HCT116 (cell line): ENCODE measurements at regions not wholly inside any gene's neighbourhood (a gene's known extent, or its start where the extent isn't known, plus 50 kb on each side); places are given as distances from the start of the nearest gene placed in this dataset.

Experiments used
- ATAC-seq: fragments of 200-7000 bp; cut with Tn5 transposase; 2 replicates; pipeline ENCODE4 v1.9.1; 2020; ENCODE audit warnings: mild to moderate bottlenecking, moderate library complexity
- BruUV-seq: library from RNA; stranded (reverse); fragments of 400-500 nt; replicated peaks from 2 replicates; lab custom pipeline; 2021; lab: Mats Ljungman, UMichigan
- CTCF ChIA-PET: fragments of 300-600 bp; sonication (Branson Sonifier 250); formaldehyde crosslinking; loops from one replicate; lab custom pipeline; 2021; ENCODE audit warnings: antibody characterized with exemption; lab: Charles Lee
- POLR2A ChIA-PET: fragments of 300-600, 350-600 bp; sonication (Branson Sonifier 250); formaldehyde crosslinking; loops from one replicate; lab custom pipeline; 2021; ENCODE audit warnings: antibody characterized with exemption; lab: Charles Lee
- RAD21 ChIA-PET, 2 experiments: fragments of 300-600 bp; sonication (Branson Sonifier 250); formaldehyde crosslinking; loops; one replicate each; lab custom pipeline; 2023; ENCODE audit warnings: low total read pairs in 2 of 2; ENCODE audit not compliant: uncharacterized antibody in 2 of 2, unreplicated experiment in 2 of 2, low non-redundant PET in 1 of 2; lab: Charles Lee
- DNase-seq: peaks from one replicate; pipeline ENCODE4 v3.0.0-alpha.2; 2010; ENCODE audit warnings: low read depth, low spot score
- H2AFZ ChIP-seq: fragments of 200-600 bp; shearing (Covaris generic), sonication (generic); 2 replicates; pipeline ENCODE4 v1.6.1; 2017; ENCODE audit warnings: low read depth, mixed run types, mixed read lengths, antibody characterized with exemption, low read length; ENCODE audit not compliant: poor library complexity, severe bottlenecking
- H3K27ac ChIP-seq: 2 replicates; pipeline ENCODE4 v1.5.1; 2012; ENCODE audit warnings: low read depth, low read length
- H3K27me3 ChIP-seq: fragments of 200-600 bp; sonication (generic); 2 replicates; pipeline ENCODE4 v1.6.1; 2016; ENCODE audit warnings: mixed run types, low read length, mixed read lengths; ENCODE audit not compliant: insufficient read depth
- H3K36me3 ChIP-seq, 2 experiments: fragments of 200-500 bp in 1 of 2; fragments of 200-600 bp in 1 of 2; sonication (Bioruptor generic) in 1 of 2; sonication (generic) in 1 of 2; 2 replicates each; pipeline versions ENCODE4 v1.5.1 to v1.6.1; 2014 to 2016; ENCODE audit warnings: low read length in 2 of 2, inconsistent platforms in 1 of 2, mixed read lengths in 1 of 2, mixed run types in 1 of 2; ENCODE audit not compliant: insufficient read depth in 2 of 2, control insufficient read depth in 1 of 2
- H3K4me1 ChIP-seq, 2 experiments: fragments of 200-600 bp in 1 of 2; sonication (generic) in 1 of 2; 2 replicates each; pipeline versions ENCODE4 v1.5.1 to v1.6.1; 2012 to 2017; ENCODE audit warnings: low read length in 2 of 2, inconsistent platforms in 1 of 2, mild to moderate bottlenecking in 1 of 2, mixed read lengths in 1 of 2, mixed run types in 1 of 2, moderate library complexity in 1 of 2; ENCODE audit not compliant: insufficient read depth in 2 of 2, control insufficient read depth in 1 of 2
- H3K4me2 ChIP-seq: fragments of 200-600 bp; sonication (generic); 2 replicates; pipeline ENCODE4 v1.6.1; 2017; ENCODE audit warnings: mixed run types, low read length, mixed read lengths
- H3K4me3 ChIP-seq, 2 experiments: fragments of 200-600 bp in 1 of 2; sonication (generic) in 1 of 2; replicated peaks in 1 of 2; 2 replicates each; pipeline ENCODE4 v1.5.1; 2011 to 2016; ENCODE audit warnings: low read length in 2 of 2, control low read depth in 1 of 2, low read depth in 1 of 2, mild to moderate bottlenecking in 1 of 2, mixed read lengths in 1 of 2, mixed run types in 1 of 2
- H3K79me2 ChIP-seq: fragments of 200-600 bp; sonication (generic); 2 replicates; pipeline ENCODE4 v1.6.1; 2017; ENCODE audit warnings: mild to moderate bottlenecking, mixed run types, low read length, moderate library complexity, mixed read lengths; ENCODE audit not compliant: insufficient read depth
- H3K9ac ChIP-seq: fragments of 200-600 bp; sonication (generic); 2 replicates; pipeline ENCODE4 v1.6.1; 2016; ENCODE audit warnings: low read length, mixed read lengths
- H3K9me2 ChIP-seq: fragments of 200-600 bp; sonication (generic), shearing (Covaris generic); 2 replicates; pipeline ENCODE4 v1.6.1; 2017; ENCODE audit warnings: mixed run types, mild to moderate bottlenecking, moderate library complexity; ENCODE audit not compliant: insufficient read depth
- H3K9me3 ChIP-seq, 2 experiments: fragments of 200-500 bp in 1 of 2; fragments of 200-600 bp in 1 of 2; sonication (Bioruptor generic) in 1 of 2; sonication (generic) in 1 of 2; 2 replicates each; pipeline ENCODE4 v1.6.1; 2014 to 2017; ENCODE audit warnings: low read length in 2 of 2, mixed read lengths in 2 of 2, inconsistent platforms in 1 of 2, low read depth in 1 of 2, mild to moderate bottlenecking in 1 of 2, mixed run types in 1 of 2, moderate library complexity in 1 of 2; ENCODE audit not compliant: control insufficient read depth in 1 of 2, insufficient read depth in 1 of 2
- H4K20me1 ChIP-seq: fragments of 200-600 bp; sonication (generic), shearing (Covaris generic); 2 replicates; pipeline ENCODE4 v1.6.1; 2017; ENCODE audit warnings: mixed run types, mild to moderate bottlenecking, moderate library complexity; ENCODE audit not compliant: insufficient read depth
- CBX3 ChIP-seq: IDR thresholded peaks from 2 replicates; pipeline ENCODE4 v1.6.1; 2012; ENCODE audit warnings: low read depth
- CEBPB ChIP-seq: IDR thresholded peaks from 2 replicates; pipeline ENCODE4 v1.6.1; 2012; ENCODE audit warnings: low read depth
- EGR1 ChIP-seq: IDR thresholded peaks from 2 replicates; pipeline ENCODE4 v1.6.1; 2012; ENCODE audit warnings: low read depth
- EZH2phosphoT487 ChIP-seq: fragments of 200-600 bp; IDR thresholded peaks from 2 replicates; pipeline ENCODE4 v1.6.1; 2018; ENCODE audit warnings: antibody characterized with exemption, borderline replicate concordance
- MAX ChIP-seq: IDR thresholded peaks from 2 replicates; pipeline ENCODE4 v1.6.1; 2012
- POLR2AphosphoS5 ChIP-seq: IDR thresholded peaks from 2 replicates; pipeline ENCODE4 v1.6.1; 2011; ENCODE audit warnings: mild to moderate bottlenecking, low read depth, low read length, moderate library complexity
- RAD21 ChIP-seq: IDR thresholded peaks from 2 replicates; pipeline ENCODE4 v1.6.1; 2012; ENCODE audit warnings: low read depth, mild to moderate bottlenecking
- SIN3A ChIP-seq: IDR thresholded peaks from 2 replicates; pipeline ENCODE4 v1.6.1; 2012; ENCODE audit warnings: low read depth
- SRF ChIP-seq: IDR thresholded peaks from 2 replicates; pipeline ENCODE4 v1.6.1; 2012; ENCODE audit warnings: low read depth
- ZBTB33 ChIP-seq: IDR thresholded peaks from 2 replicates; pipeline ENCODE4 v1.6.1; 2011; ENCODE audit warnings: mild to moderate bottlenecking, low read length, moderate library complexity; ENCODE audit not compliant: insufficient replicate concordance; ENCODE audit errors: extremely low read depth
- ZFX ChIP-seq: fragments of 450-650 bp; IDR thresholded peaks from 2 replicates; pipeline ENCODE4 v1.6.1; 2017
- ZNF274 ChIP-seq: fragments of 200-500 bp; sonication (Bioruptor generic); IDR thresholded peaks from 2 replicates; pipeline ENCODE4 v1.6.1; 2014; ENCODE audit warnings: mild to moderate bottlenecking, low read depth, low read length, inconsistent platforms
- intact Hi-C: fragments of 100-400 bp; cut with micrococcal nuclease; formaldehyde crosslinking; loops from 2 replicates; pipeline ENCODE4 v1.10.0; 2022
- TF ChIP-seq, protein P1 (sequence below): IDR thresholded peaks from 2 replicates; pipeline ENCODE4 v1.6.1; 2012; ENCODE audit warnings: low read depth

DNA sequence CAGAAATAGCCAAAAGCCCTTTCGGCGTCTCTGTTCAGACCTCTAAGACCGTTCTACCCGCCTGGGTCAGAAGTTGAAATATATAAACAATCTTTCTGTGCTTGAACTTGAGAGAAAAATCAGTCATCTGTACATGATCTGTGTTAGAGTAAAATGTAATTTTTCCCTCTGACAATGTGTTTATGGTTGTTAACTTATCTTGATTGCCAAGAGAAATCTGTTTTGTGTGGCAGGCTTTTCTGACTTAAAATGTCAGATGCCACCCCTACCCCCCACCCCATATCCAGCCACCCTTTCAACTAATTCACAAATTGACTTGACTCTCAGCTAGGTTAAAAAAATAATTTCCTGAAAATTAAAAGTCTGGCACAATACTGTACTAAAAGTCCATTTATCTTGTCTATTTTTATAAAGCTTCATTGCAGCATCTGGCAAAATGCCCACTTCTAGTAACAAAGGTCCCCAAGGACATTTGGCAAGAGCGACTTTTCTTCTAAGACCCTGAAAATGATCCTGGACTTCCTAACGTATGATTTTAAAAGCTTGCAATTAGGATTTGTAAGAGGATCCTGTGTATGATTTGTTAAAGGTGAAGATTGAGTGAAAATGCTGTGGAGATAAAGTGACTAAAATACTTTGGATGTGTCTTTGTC lies 304.2 kb downstream of the EPHA4 start:
- Histone ChIP-seq H3K36me3 (no peaks in the 10 kb centered on the region), H3K4me1 (no peaks in the 10 kb centered on the region), H3K4me2 (no peak overlapping the region), H3K79me2 (no peaks in the 10 kb centered on the region), H3K4me3 (no peak overlapping the region), H3K9ac (no peak overlapping the region), H4K20me1 (no peaks in the 10 kb centered on the region), H3K27ac (no peak overlapping the region), H3K9me3 (no peaks in the 10 kb centered on the region), H2AFZ (no peak overlapping the region), H3K9me2 (no peaks in the 10 kb centered on the region), H3K27me3 (peaks cover 37% of the 10 kb centered on the region)
- no peak for DNase-seq
- ChIA-PET CTCF (no interaction called here), RAD21 (no interaction called here), POLR2A (no interaction called here)
- TF ChIP-seq ZNF274 (no peak), RAD21 (no peak), ZFX (no peak), SIN3A (no peak), CEBPB (no peak)
- TF ChIP-seq, protein P1, sequence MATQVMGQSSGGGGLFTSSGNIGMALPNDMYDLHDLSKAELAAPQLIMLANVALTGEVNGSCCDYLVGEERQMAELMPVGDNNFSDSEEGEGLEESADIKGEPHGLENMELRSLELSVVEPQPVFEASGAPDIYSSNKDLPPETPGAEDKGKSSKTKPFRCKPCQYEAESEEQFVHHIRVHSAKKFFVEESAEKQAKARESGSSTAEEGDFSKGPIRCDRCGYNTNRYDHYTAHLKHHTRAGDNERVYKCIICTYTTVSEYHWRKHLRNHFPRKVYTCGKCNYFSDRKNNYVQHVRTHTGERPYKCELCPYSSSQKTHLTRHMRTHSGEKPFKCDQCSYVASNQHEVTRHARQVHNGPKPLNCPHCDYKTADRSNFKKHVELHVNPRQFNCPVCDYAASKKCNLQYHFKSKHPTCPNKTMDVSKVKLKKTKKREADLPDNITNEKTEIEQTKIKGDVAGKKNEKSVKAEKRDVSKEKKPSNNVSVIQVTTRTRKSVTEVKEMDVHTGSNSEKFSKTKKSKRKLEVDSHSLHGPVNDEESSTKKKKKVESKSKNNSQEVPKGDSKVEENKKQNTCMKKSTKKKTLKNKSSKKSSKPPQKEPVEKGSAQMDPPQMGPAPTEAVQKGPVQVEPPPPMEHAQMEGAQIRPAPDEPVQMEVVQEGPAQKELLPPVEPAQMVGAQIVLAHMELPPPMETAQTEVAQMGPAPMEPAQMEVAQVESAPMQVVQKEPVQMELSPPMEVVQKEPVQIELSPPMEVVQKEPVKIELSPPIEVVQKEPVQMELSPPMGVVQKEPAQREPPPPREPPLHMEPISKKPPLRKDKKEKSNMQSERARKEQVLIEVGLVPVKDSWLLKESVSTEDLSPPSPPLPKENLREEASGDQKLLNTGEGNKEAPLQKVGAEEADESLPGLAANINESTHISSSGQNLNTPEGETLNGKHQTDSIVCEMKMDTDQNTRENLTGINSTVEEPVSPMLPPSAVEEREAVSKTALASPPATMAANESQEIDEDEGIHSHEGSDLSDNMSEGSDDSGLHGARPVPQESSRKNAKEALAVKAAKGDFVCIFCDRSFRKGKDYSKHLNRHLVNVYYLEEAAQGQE, result no peak
- intact Hi-C loops, result no loop called here
- BruUV-seq, result no TSS peak
- no peak for ATAC-seq

GRCh38 chr2:221268631-221269030 lies 303.5 kb downstream of the EPHA4 start:
- no peak for TF ChIP-seq EGR1
- no peak for TF ChIP-seq ZFX
- no peak for TF ChIP-seq CBX3
- TF ChIP-seq POLR2AphosphoS5, result no peak
- TF ChIP-seq MAX, result no peak
- no peak for TF ChIP-seq EZH2phosphoT487
- no peak for TF ChIP-seq SRF
- TF ChIP-seq ZBTB33, result no peak
- no peaks in the 10 kb centered on the region for H3K79me2 ChIP-seq
- no peak overlapping the region for H2AFZ ChIP-seq
- peaks cover 37% of the 10 kb centered on the region for H3K27me3 ChIP-seq
- ChIA-PET POLR2A (no interaction called here), RAD21 (no interaction called here), CTCF (no interaction called here)
- ATAC-seq (no peak), DNase-seq (no peak)
- no peaks in the 10 kb centered on the region for H3K9me3 ChIP-seq
- H3K36me3 ChIP-seq, result no peaks in the 10 kb centered on the region
- H3K27ac ChIP-seq, result no peak overlapping the region
- no peak overlapping the region for H3K9ac ChIP-seq
- no TSS peak for BruUV-seq
- H3K4me1 ChIP-seq, result no peaks in the 10 kb centered on the region
- H3K4me2 ChIP-seq, result no peak overlapping the region
- intact Hi-C loops, result no loop called here
- no peaks in the 10 kb centered on the region for H3K9me2 ChIP-seq
- no peaks in the 10 kb centered on the region for H4K20me1 ChIP-seq
- H3K4me3 ChIP-seq, result no peak overlapping the region
